CD14-positive monocyte (primary cell): ENCODE measurements at regions not wholly inside any gene's neighbourhood (a gene's known extent, or its start where the extent isn't known, plus 50 kb on each side); places are given as distances from the start of the nearest gene placed in this dataset.
A peak's percentile ranks its signal among the peaks of the same experiment; 100 is the strongest.

Experiments
- DNase-seq, 3 donors: peaks; one replicate each; pipeline ENCODE4 v3.0.0-alpha.2; 2011 to 2022
- H2AFZ ChIP-seq: 2 replicates; pipeline ENCODE4 v1.6.0; 2012; ENCODE audit warnings: mild to moderate bottlenecking, low read depth, low read length, inconsistent platforms; ENCODE audit not compliant: insufficient read depth, poor library complexity, severe bottlenecking
- H3K27ac ChIP-seq, 2 donors: 1 replicate in 1 of 2; 2 replicates in 1 of 2; pipeline ENCODE4 v1.5.1; 2012 to 2013; ENCODE audit warnings: low read length in 2 of 2, control low read depth in 1 of 2, inconsistent platforms in 1 of 2, low read depth in 1 of 2, mild to moderate bottlenecking in 1 of 2
- H3K27me3 ChIP-seq, 2 donors: one replicate each; pipeline versions ENCODE4 v1.6.0 to v1.6.1; 2011 to 2013; ENCODE audit warnings: low read length in 2 of 2; ENCODE audit not compliant: control insufficient read depth in 2 of 2, insufficient read depth in 2 of 2
- H3K36me3 ChIP-seq, 2 donors: replicated peaks in 1 of 2; 1 replicate in 1 of 2; 2 replicates in 1 of 2; pipeline versions ENCODE4 v1.5.1 to v1.6.1; 2012 to 2013; ENCODE audit warnings: low read length in 2 of 2, control low read depth in 1 of 2, inconsistent platforms in 1 of 2, mild to moderate bottlenecking in 1 of 2; ENCODE audit not compliant: insufficient read depth in 2 of 2, control insufficient read depth in 1 of 2
- H3K4me1 ChIP-seq, 2 donors: 1 replicate in 1 of 2; 2 replicates in 1 of 2; pipeline versions ENCODE4 v1.5.1 to v1.6.1; 2012 to 2013; ENCODE audit warnings: low read length in 2 of 2, control low read depth in 1 of 2, inconsistent platforms in 1 of 2, mild to moderate bottlenecking in 1 of 2, moderate library complexity in 1 of 2; ENCODE audit not compliant: insufficient read depth in 2 of 2, control insufficient read depth in 1 of 2
- H3K4me2 ChIP-seq: replicated peaks from 2 replicates; pipeline ENCODE3; 2012; ENCODE audit warnings: low read length, moderate library complexity, mild to moderate bottlenecking; ENCODE audit not compliant: poor library complexity, severe bottlenecking; ENCODE audit errors: extremely low read depth
- H3K4me3 ChIP-seq, 3 experiments: fragments of 200-600 bp in 1 of 3; sonication (generic) in 1 of 3; replicated peaks in 1 of 3; 1 replicate in 2 of 3; 2 replicates in 1 of 3; pipeline ENCODE4 v1.5.1; 2011 to 2013; ENCODE audit warnings: low read length in 3 of 3, mild to moderate bottlenecking in 3 of 3, control low read depth in 2 of 3, low read depth in 2 of 3, inconsistent platforms in 1 of 3, moderate library complexity in 1 of 3
- H3K79me2 ChIP-seq: 2 replicates; pipeline ENCODE4 v1.6.0; 2012; ENCODE audit warnings: mild to moderate bottlenecking, control low read depth, inconsistent platforms, low read length, moderate library complexity; ENCODE audit not compliant: insufficient read depth
- H3K9ac ChIP-seq: 2 replicates; pipeline ENCODE4 v1.6.0; 2017; ENCODE audit warnings: low read length, mild to moderate bottlenecking; ENCODE audit not compliant: insufficient read depth, poor library complexity, severe bottlenecking
- H3K9me3 ChIP-seq, 2 donors: replicated peaks in 1 of 2; 1 replicate in 1 of 2; 2 replicates in 1 of 2; pipeline versions ENCODE4 v1.5.1 to v1.6.1; 2012 to 2013; ENCODE audit warnings: low read length in 2 of 2, control low read depth in 1 of 2; ENCODE audit not compliant: control insufficient read depth in 1 of 2, insufficient read depth in 1 of 2
- H4K20me1 ChIP-seq: 2 replicates; pipeline ENCODE4 v1.6.0; 2012; ENCODE audit warnings: mild to moderate bottlenecking, low read length, control low read depth, moderate library complexity; ENCODE audit not compliant: insufficient read depth
- H3K27ac Mint-ChIP-seq, 7 donors: one replicate each; pipeline ENCODE4 v1.8.0; 2020; ENCODE audit warnings: mild to moderate bottlenecking in 7 of 7, mixed read lengths in 7 of 7, moderate library complexity in 6 of 7, inconsistent platforms in 2 of 7
- H3K27me3 Mint-ChIP-seq, 3 donors: one replicate each; pipeline ENCODE4 v1.8.0; 2021 to 2022; ENCODE audit warnings: low read depth in 3 of 3, mild to moderate bottlenecking in 3 of 3, mixed read lengths in 3 of 3, moderate library complexity in 3 of 3, inconsistent platforms in 1 of 3
- H3K36me3 Mint-ChIP-seq, 2 donors: one replicate each; pipeline ENCODE4 v1.8.0; 2020; ENCODE audit warnings: mixed read lengths in 2 of 2, inconsistent platforms in 1 of 2, mild to moderate bottlenecking in 1 of 2
- H3K4me1 Mint-ChIP-seq: one replicate; pipeline ENCODE4 v1.8.0; 2020; ENCODE audit warnings: mild to moderate bottlenecking, mixed read lengths
- H3K4me3 Mint-ChIP-seq, 2 donors: one replicate each; pipeline ENCODE4 v1.8.0; 2020; ENCODE audit warnings: mild to moderate bottlenecking in 2 of 2, mixed read lengths in 2 of 2, moderate library complexity in 1 of 2
- H3K9me3 Mint-ChIP-seq, 7 donors: one replicate each; pipeline ENCODE4 v1.8.0; 2020 to 2022; ENCODE audit warnings: mixed read lengths in 7 of 7, mild to moderate bottlenecking in 6 of 7, moderate library complexity in 6 of 7, inconsistent platforms in 2 of 7
- CTCF ChIP-seq: fragments of 200-600 bp; IDR thresholded peaks from one replicate; pipeline ENCODE4 v1.8.0; 2022; ENCODE audit warnings: antibody characterized with exemption, mild to moderate bottlenecking
- WGBS: methylation state at CpG from one replicate; pipeline ENCODE4 v1.1.5; 2013; ENCODE audit warnings: missing lambda C conversion rate; ENCODE audit not compliant: insufficient coverage; 5-methylcytosine and 5-hydroxymethylcytosine counted together
- intact Hi-C, 2 donors: fragments of 100-400 bp; cut with micrococcal nuclease; formaldehyde crosslinking; loops; one replicate each; pipeline versions ENCODE4 v1.15.0 to v1.15.1; 2023

GRCh38 chr4:55184600-55185523 is 59.5 kb upstream of the KDR start:
- DNase-seq: no peak
- TF ChIP-seq CTCF: peak; percentile 21
- peaks cover 4 to 8% (median 6%) of the 10 kb centered on the region in 3 donors for H3K27me3 Mint-ChIP-seq
- Histone ChIP-seq H3K27me3 (no peaks in the 10 kb centered on the region), H3K4me2 (no peak overlapping the region), H3K4me3 (no peak overlapping the region), H3K27ac (no peak overlapping the region), H3K9ac (no peak overlapping the region), H2AFZ (no peak overlapping the region), H3K9me3 (peaks cover 0 to 2% of the 10 kb centered on the region in 2 donors), H3K79me2 (no peaks in the 10 kb centered on the region), H3K36me3 (no peaks in the 10 kb centered on the region), H4K20me1 (no peaks in the 10 kb centered on the region), H3K4me1 (no peaks in the 10 kb centered on the region)
- intact Hi-C loops: no loop called here
- H3K4me3 Mint-ChIP-seq: no peak overlapping the region
- no peak overlapping the region for H3K27ac Mint-ChIP-seq
- no peaks in the 10 kb centered on the region for H3K36me3 Mint-ChIP-seq
- 83% methylated on average over 7 of the region's 9 CpGs for WGBS
- no peaks in the 10 kb centered on the region for H3K4me1 Mint-ChIP-seq
- H3K9me3 Mint-ChIP-seq: peaks cover 0 to 6% (median 0%) of the 10 kb centered on the region in 7 donors

DNA sequence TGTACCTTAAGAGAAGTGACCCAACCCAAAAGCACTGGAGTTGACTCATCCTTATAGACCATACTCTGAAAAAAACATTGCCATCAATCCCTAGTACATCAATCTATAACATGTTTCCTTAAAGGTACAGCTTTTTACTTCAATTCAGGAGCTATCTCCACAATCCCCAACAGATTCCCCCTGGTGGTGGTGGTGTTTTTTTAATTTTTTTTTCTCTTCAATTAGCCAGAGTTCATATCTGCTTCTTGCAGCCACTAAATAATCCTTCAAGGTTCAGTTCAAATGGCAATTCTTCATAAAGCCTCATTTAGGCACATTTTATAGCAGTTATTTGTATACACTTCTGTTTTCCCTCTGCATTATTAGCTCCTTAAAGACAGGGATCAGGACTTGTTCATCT is 60.7 kb upstream of the KDR start:
- Histone ChIP-seq H3K36me3 (no peaks in the 10 kb centered on the region), H2AFZ (no peak overlapping the region), H3K9me3 (peaks cover 0 to 2% of the 10 kb centered on the region in 2 donors), H3K9ac (no peak overlapping the region), H4K20me1 (no peaks in the 10 kb centered on the region), H3K4me3 (no peak overlapping the region), H3K4me2 (no peak overlapping the region), H3K27me3 (no peaks in the 10 kb centered on the region), H3K79me2 (no peaks in the 10 kb centered on the region), H3K27ac (no peak overlapping the region), H3K4me1 (no peaks in the 10 kb centered on the region)
- DNase-seq: no peak
- H3K4me1 Mint-ChIP-seq: no peaks in the 10 kb centered on the region
- intact Hi-C loops: no loop called here
- no peak overlapping the region for H3K4me3 Mint-ChIP-seq
- no peak for TF ChIP-seq CTCF
- H3K27me3 Mint-ChIP-seq: peaks cover 4 to 6% (median 4%) of the 10 kb centered on the region in 3 donors
- no peak overlapping the region for H3K27ac Mint-ChIP-seq
- no peaks in the 10 kb centered on the region for H3K36me3 Mint-ChIP-seq
- peaks cover 0 to 10% (median 5%) of the 10 kb centered on the region in 7 donors for H3K9me3 Mint-ChIP-seq
